DND-41 (cell line): ENCODE measurements at regions not wholly inside any gene's neighbourhood (a gene's known extent, or its start where the extent isn't known, plus 50 kb on each side); places are given as distances from the start of the nearest gene placed in this dataset.
"Not testable (repeated sequence)": the region's sequence is repeated elsewhere in the genome, so short reads cannot be mapped to it uniquely, and the experiment has no call there.

ENCODE experiments used
- ATAC-seq: fragments of 200-7000 bp; cut with Tn5 transposase; 3 replicates; pipeline ENCODE4 v1.9.1; 2021; ENCODE audit warnings: low read depth; ENCODE audit not compliant: insufficient read depth
- DNase-seq: peaks from one replicate; pipeline ENCODE4 v3.0.0-alpha.2; 2020
- H2AFZ ChIP-seq: 2 replicates; pipeline ENCODE4 v1.6.0; 2012; ENCODE audit warnings: low read depth, low read length
- H3K27ac ChIP-seq: 2 replicates; pipeline ENCODE4 v1.5.1; 2012; ENCODE audit warnings: low read length, inconsistent platforms
- H3K27me3 ChIP-seq: fragments of 200-600 bp; sonication (generic); 2 replicates; pipeline ENCODE4 v1.6.0; 2012; ENCODE audit warnings: low read length, mild to moderate bottlenecking, inconsistent platforms; ENCODE audit not compliant: insufficient read depth, poor library complexity
- H3K36me3 ChIP-seq: 2 replicates; pipeline ENCODE4 v1.5.1; 2012; ENCODE audit warnings: low read length, inconsistent platforms; ENCODE audit not compliant: insufficient read depth
- H3K4me1 ChIP-seq: 2 replicates; pipeline ENCODE4 v1.5.1; 2012; ENCODE audit warnings: mild to moderate bottlenecking, low read length; ENCODE audit not compliant: insufficient read depth
- H3K4me2 ChIP-seq: 2 replicates; pipeline ENCODE4 v1.6.0; 2012; ENCODE audit warnings: mild to moderate bottlenecking, moderate library complexity, low read length, inconsistent platforms; ENCODE audit not compliant: insufficient read depth
- H3K4me3 ChIP-seq, 2 experiments: fragments of 200-600 bp in 1 of 2; shearing (Covaris generic) in 1 of 2; 2 replicates each; pipeline ENCODE4 v1.5.1; 2012 to 2016; ENCODE audit warnings: inconsistent platforms in 2 of 2, low read length in 2 of 2, mild to moderate bottlenecking in 2 of 2, low read depth in 1 of 2, moderate library complexity in 1 of 2
- H3K79me2 ChIP-seq: 2 replicates; pipeline ENCODE4 v1.6.0; 2012; ENCODE audit warnings: low read length, inconsistent platforms; ENCODE audit not compliant: insufficient read depth
- H3K9ac ChIP-seq: 2 replicates; pipeline ENCODE4 v1.6.0; 2012; ENCODE audit warnings: low read depth, mild to moderate bottlenecking, inconsistent platforms, low read length, moderate library complexity
- H3K9me3 ChIP-seq: 2 replicates; pipeline ENCODE4 v1.5.1; 2012; ENCODE audit warnings: low read length, moderate library complexity, mild to moderate bottlenecking, inconsistent platforms; ENCODE audit not compliant: insufficient read depth, severe bottlenecking
- H4K20me1 ChIP-seq: 2 replicates; pipeline ENCODE4 v1.6.0; 2012; ENCODE audit warnings: low read length; ENCODE audit not compliant: insufficient read depth
- EZH2 ChIP-seq: IDR thresholded peaks from 3 replicates; pipeline ENCODE4 v1.6.1; 2012; ENCODE audit warnings: borderline replicate concordance, low read depth, mild to moderate bottlenecking, moderate library complexity, low read length, inconsistent platforms; ENCODE audit not compliant: severe bottlenecking
- TF ChIP-seq, protein P1 (sequence below): IDR thresholded peaks from 2 replicates; pipeline ENCODE4 v1.5.1; 2012; ENCODE audit warnings: borderline replicate concordance, low read length, moderate library complexity, mild to moderate bottlenecking; ENCODE audit not compliant: poor library complexity, severe bottlenecking; ENCODE audit errors: extremely low read depth

GRCh38 chr20:53778736-53779135 is 185.1 kb upstream of the ZNF217 start:
- TF ChIP-seq EZH2, result no peak
- TF ChIP-seq, protein P1, sequence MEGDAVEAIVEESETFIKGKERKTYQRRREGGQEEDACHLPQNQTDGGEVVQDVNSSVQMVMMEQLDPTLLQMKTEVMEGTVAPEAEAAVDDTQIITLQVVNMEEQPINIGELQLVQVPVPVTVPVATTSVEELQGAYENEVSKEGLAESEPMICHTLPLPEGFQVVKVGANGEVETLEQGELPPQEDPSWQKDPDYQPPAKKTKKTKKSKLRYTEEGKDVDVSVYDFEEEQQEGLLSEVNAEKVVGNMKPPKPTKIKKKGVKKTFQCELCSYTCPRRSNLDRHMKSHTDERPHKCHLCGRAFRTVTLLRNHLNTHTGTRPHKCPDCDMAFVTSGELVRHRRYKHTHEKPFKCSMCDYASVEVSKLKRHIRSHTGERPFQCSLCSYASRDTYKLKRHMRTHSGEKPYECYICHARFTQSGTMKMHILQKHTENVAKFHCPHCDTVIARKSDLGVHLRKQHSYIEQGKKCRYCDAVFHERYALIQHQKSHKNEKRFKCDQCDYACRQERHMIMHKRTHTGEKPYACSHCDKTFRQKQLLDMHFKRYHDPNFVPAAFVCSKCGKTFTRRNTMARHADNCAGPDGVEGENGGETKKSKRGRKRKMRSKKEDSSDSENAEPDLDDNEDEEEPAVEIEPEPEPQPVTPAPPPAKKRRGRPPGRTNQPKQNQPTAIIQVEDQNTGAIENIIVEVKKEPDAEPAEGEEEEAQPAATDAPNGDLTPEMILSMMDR, result no peak
- H3K4me3 ChIP-seq, result no peak overlapping the region
- H3K4me2 ChIP-seq, result no peak overlapping the region
- DNase-seq, result no peak
- H3K9ac ChIP-seq, result no peak overlapping the region
- no peak overlapping the region for H2AFZ ChIP-seq
- H3K36me3 ChIP-seq, result no peaks in the 10 kb centered on the region
- no peaks in the 10 kb centered on the region for H3K27me3 ChIP-seq
- H3K27ac ChIP-seq, result no peak overlapping the region
- no peaks in the 10 kb centered on the region for H4K20me1 ChIP-seq
- no peak for ATAC-seq
- no peaks in the 10 kb centered on the region for H3K9me3 ChIP-seq
- no peaks in the 10 kb centered on the region for H3K79me2 ChIP-seq
- H3K4me1 ChIP-seq, result no peaks in the 10 kb centered on the region

- no peak for DNase-seq
- no peak overlapping the region for H2AFZ ChIP-seq
Measured at GRCh38 chr20:53778041-53778516, 184.4 kb upstream of the ZNF217 start.

GRCh38 chr20:53777402-53777801 is 183.8 kb upstream of the ZNF217 start:
- H3K27ac ChIP-seq, H3K36me3 ChIP-seq, DNase-seq, ATAC-seq, H3K27me3 ChIP-seq, H3K9ac ChIP-seq, H3K79me2 ChIP-seq, H3K4me1 ChIP-seq, H3K9me3 ChIP-seq, H2AFZ ChIP-seq, H3K4me2 ChIP-seq, H4K20me1 ChIP-seq, H3K4me3 ChIP-seq: not testable (repeated sequence)

More at GRCh38 chr20:53778041-53778516, 184.4 kb upstream of the ZNF217 start:
- H4K20me1 ChIP-seq, result no peaks in the 10 kb centered on the region
- TF ChIP-seq EZH2, result no peak
- TF ChIP-seq, protein P1, result no peak
- no peaks in the 10 kb centered on the region for H3K36me3 ChIP-seq
- no peak overlapping the region for H3K27ac ChIP-seq
- H3K4me2 ChIP-seq, result no peak overlapping the region
- H3K4me3 ChIP-seq, result no peak overlapping the region
- H3K4me1 ChIP-seq, result no peaks in the 10 kb centered on the region
- no peaks in the 10 kb centered on the region for H3K9me3 ChIP-seq
- no peaks in the 10 kb centered on the region for H3K79me2 ChIP-seq
- no peak overlapping the region for H3K9ac ChIP-seq
- no peaks in the 10 kb centered on the region for H3K27me3 ChIP-seq
- ATAC-seq, result no peak

- Histone ChIP-seq H3K36me3 (no peaks in the 10 kb centered on the region), H3K9ac (no peak overlapping the region), H3K4me1 (no peaks in the 10 kb centered on the region), H2AFZ (no peak overlapping the region), H3K79me2 (no peaks in the 10 kb centered on the region), H3K27me3 (no peaks in the 10 kb centered on the region), H3K4me2 (no peak overlapping the region), H3K9me3 (no peaks in the 10 kb centered on the region), H4K20me1 (no peaks in the 10 kb centered on the region), H3K4me3 (no peak overlapping the region), H3K27ac (no peak overlapping the region)
- TF ChIP-seq, protein P1, result no peak
- TF ChIP-seq EZH2, result no peak
- no peak for ATAC-seq
- no peak for DNase-seq
Measured at GRCh38 chr20:53776858-53777257, 183.2 kb upstream of the ZNF217 start.
